ENCODE measurements at regions not wholly inside any gene's neighbourhood (a gene's known extent, or its start where the extent isn't known, plus 50 kb on each side); places are given as distances from the start of the nearest gene placed in this dataset.

DNA sequence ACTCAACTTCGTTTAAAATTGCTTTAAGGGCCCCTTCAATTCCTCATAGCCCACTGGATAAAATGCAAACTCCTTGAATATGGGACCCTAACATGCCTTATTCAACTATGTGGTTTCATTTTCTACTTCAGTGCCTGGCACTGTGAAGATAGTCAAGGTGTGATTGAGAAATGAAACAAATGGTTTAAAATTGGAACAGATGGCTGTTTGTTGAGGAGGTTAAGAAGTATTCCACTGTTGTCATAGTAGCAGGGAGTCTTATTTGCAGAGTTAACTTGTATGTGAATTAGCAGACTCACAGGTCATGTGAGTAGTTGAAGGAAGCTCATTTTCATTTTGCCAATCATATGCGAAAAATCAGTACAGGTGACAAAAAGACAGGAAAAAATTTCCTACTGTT is 593.3 kb downstream of the KCTD8 start:
- no peaks in the 10 kb centered on the region for H3K36me3 ChIP-seq (ENCODE audit: insufficient read depth, low read length)
- H3K79me2 ChIP-seq (ENCODE audit: insufficient read depth, low read depth, low read length), result no peaks in the 10 kb centered on the region
- CTCF ChIA-PET (ENCODE audit: unreplicated experiment), result no interaction called here
- no peak overlapping the region for H2AFZ ChIP-seq (ENCODE audit: low read length)
- intact Hi-C loops (cut with micrococcal nuclease; ENCODE audit: unreplicated experiment), result no loop called here
- H3K27ac ChIP-seq (ENCODE audit: low read depth, low read length, poor library complexity, severe bottlenecking), result no peak overlapping the region
- TF ChIP-seq EZH2phosphoT487 (IDR thresholded peaks at IDR 0.05; ENCODE audit: borderline replicate concordance, low read depth, low read length), result no peak
- TF ChIP-seq, protein P1, sequence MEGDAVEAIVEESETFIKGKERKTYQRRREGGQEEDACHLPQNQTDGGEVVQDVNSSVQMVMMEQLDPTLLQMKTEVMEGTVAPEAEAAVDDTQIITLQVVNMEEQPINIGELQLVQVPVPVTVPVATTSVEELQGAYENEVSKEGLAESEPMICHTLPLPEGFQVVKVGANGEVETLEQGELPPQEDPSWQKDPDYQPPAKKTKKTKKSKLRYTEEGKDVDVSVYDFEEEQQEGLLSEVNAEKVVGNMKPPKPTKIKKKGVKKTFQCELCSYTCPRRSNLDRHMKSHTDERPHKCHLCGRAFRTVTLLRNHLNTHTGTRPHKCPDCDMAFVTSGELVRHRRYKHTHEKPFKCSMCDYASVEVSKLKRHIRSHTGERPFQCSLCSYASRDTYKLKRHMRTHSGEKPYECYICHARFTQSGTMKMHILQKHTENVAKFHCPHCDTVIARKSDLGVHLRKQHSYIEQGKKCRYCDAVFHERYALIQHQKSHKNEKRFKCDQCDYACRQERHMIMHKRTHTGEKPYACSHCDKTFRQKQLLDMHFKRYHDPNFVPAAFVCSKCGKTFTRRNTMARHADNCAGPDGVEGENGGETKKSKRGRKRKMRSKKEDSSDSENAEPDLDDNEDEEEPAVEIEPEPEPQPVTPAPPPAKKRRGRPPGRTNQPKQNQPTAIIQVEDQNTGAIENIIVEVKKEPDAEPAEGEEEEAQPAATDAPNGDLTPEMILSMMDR (conservative IDR thresholded peaks at IDR 0.05; ENCODE audit: low read length), result no peak
- H3K9me3 ChIP-seq (ENCODE audit: low read length), result no peaks in the 10 kb centered on the region
- no peak for DNase-seq (ENCODE audit: low spot score)
- H3K9me2 ChIP-seq (ENCODE audit: insufficient read depth, low read length), result no peaks in the 10 kb centered on the region
- no peaks in the 10 kb centered on the region for H4K20me1 ChIP-seq (ENCODE audit: insufficient read depth, low read length)
- POLR2A ChIA-PET, result interaction anchor here (1.4 kb wide), 1 partner anchor 21 kb away, joined by 5 read pairs; no protein-coding TSS in a partner anchor
- H3K4me3 ChIP-seq (ENCODE audit: low read depth, low read length, poor library complexity, severe bottlenecking), result no peak overlapping the region
- BruUV-seq (replicated peaks), result no TSS peak
- no peaks in the 10 kb centered on the region for H3K4me1 ChIP-seq (ENCODE audit: insufficient read depth, low read length, poor library complexity, severe bottlenecking)
- no peak overlapping the region for H3K4me2 ChIP-seq (ENCODE audit: low read length)

DNA sequence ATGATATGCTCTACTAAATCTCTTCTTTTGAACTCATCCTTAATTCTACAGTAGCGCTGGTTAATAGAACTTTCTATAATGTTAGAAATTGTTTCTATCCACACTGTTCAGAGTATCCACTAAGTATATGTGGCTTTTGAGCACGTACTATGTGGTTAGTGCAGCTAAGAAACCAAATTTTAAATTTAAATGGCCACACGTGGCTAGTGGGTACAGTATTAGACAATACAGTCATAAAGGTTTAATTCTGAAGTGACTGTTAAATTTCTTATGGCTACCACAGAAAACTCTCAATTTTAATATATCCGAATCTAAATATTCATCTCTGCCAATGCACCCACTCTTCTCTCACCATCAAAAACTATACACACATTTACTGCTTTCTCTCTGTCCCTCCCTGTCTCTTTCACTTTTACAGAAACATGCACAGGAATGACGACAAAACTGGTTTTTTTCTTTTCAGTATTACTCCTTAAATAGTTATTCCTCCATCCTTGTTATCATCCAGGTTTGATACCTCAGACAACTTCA is 583.9 kb downstream of the KCTD8 start:
- intact Hi-C loops (cut with micrococcal nuclease; ENCODE audit: unreplicated experiment), result no loop called here
- no peaks in the 10 kb centered on the region for H3K9me3 ChIP-seq (ENCODE audit: low read length)
- no peak for TF ChIP-seq EZH2phosphoT487 (IDR thresholded peaks at IDR 0.05; ENCODE audit: borderline replicate concordance, low read depth, low read length)
- TF ChIP-seq, protein P1 (conservative IDR thresholded peaks at IDR 0.05; ENCODE audit: low read length), result no peak
- no peaks in the 10 kb centered on the region for H4K20me1 ChIP-seq (ENCODE audit: insufficient read depth, low read length)
- H2AFZ ChIP-seq (ENCODE audit: low read length), result no peak overlapping the region
- no peak for DNase-seq (ENCODE audit: low spot score)
- no peak overlapping the region for H3K4me2 ChIP-seq (ENCODE audit: low read length)
- H3K27ac ChIP-seq (ENCODE audit: low read depth, low read length, poor library complexity, severe bottlenecking), result no peak overlapping the region
- no peak overlapping the region for H3K4me3 ChIP-seq (ENCODE audit: low read depth, low read length, poor library complexity, severe bottlenecking)
- no TSS peak for BruUV-seq (replicated peaks)
- no peaks in the 10 kb centered on the region for H3K4me1 ChIP-seq (ENCODE audit: insufficient read depth, low read length, poor library complexity, severe bottlenecking)
- H3K79me2 ChIP-seq (ENCODE audit: insufficient read depth, low read depth, low read length), result no peaks in the 10 kb centered on the region
- H3K36me3 ChIP-seq (ENCODE audit: insufficient read depth, low read length), result no peaks in the 10 kb centered on the region
- POLR2A ChIA-PET, result no interaction called here
- CTCF ChIA-PET (ENCODE audit: unreplicated experiment), result no interaction called here
- no peaks in the 10 kb centered on the region for H3K9me2 ChIP-seq (ENCODE audit: insufficient read depth, low read length)

DNA sequence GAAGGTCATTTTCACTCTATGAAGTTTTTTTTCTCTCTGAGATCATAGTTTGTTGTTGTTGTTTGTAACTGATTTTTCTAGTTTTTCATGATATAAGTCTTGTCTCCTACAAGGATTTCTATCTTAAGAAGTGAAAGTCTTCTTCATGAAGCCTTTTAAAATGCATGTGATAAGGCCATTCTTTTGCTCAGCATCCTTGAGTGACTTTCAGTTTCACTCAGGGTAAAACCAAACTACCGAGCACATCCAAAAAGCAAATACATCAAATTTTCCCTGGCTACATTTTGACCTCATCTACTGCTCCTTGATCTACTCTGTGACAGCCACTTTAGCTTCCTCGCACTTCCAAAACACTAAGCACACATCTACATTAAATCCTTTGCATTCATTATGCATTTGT is 580.7 kb downstream of the KCTD8 start:
- no peaks in the 10 kb centered on the region for H4K20me1 ChIP-seq (ENCODE audit: insufficient read depth, low read length)
- no peak overlapping the region for H3K4me3 ChIP-seq (ENCODE audit: low read depth, low read length, poor library complexity, severe bottlenecking)
- CTCF ChIA-PET (ENCODE audit: unreplicated experiment), result no interaction called here
- POLR2A ChIA-PET, result no interaction called here
- H3K4me2 ChIP-seq (ENCODE audit: low read length), result no peak overlapping the region
- no peak overlapping the region for H2AFZ ChIP-seq (ENCODE audit: low read length)
- no peak for DNase-seq (ENCODE audit: low spot score)
- no TSS peak for BruUV-seq (replicated peaks)
- H3K79me2 ChIP-seq (ENCODE audit: insufficient read depth, low read depth, low read length), result no peaks in the 10 kb centered on the region
- no peak for TF ChIP-seq EZH2phosphoT487 (IDR thresholded peaks at IDR 0.05; ENCODE audit: borderline replicate concordance, low read depth, low read length)
- TF ChIP-seq, protein P1 (conservative IDR thresholded peaks at IDR 0.05; ENCODE audit: low read length), result no peak
- intact Hi-C loops (cut with micrococcal nuclease; ENCODE audit: unreplicated experiment), result no loop called here
- no peak overlapping the region for H3K27ac ChIP-seq (ENCODE audit: low read depth, low read length, poor library complexity, severe bottlenecking)
- no peaks in the 10 kb centered on the region for H3K9me3 ChIP-seq (ENCODE audit: low read length)
- no peaks in the 10 kb centered on the region for H3K4me1 ChIP-seq (ENCODE audit: insufficient read depth, low read length, poor library complexity, severe bottlenecking)
- H3K36me3 ChIP-seq (ENCODE audit: insufficient read depth, low read length), result no peaks in the 10 kb centered on the region
- no peaks in the 10 kb centered on the region for H3K9me2 ChIP-seq (ENCODE audit: insufficient read depth, low read length)
